ENCODE measurements at regions not wholly inside any gene's neighbourhood (a gene's known extent, or its start where the extent isn't known, plus 50 kb on each side); places are given as distances from the start of the nearest gene placed in this dataset.
A peak's percentile ranks its signal among the peaks of the same experiment; 100 is the strongest.
"Not testable (repeated sequence)": the region's sequence is repeated elsewhere in the genome, so short reads cannot be mapped to it uniquely, and the experiment has no call there.

DNA sequence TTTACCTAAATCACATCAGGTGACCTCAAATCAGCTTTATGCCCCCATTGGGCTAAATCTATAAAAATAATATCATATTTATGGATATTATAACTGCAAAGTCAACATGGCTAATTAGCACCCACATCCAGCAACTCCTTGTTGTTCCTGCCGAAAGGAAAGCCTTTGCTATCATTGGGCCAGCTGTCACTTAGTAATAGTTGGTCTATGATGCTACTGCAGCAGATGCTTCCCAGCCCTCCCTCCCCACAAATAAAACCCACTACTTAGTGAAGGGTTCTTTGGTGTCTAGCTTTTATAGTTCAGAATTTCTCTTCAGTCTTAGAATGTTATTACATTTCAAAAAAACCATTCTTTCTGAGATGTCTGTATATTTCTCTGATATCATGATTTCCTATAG is 116.9 kb upstream of the ENPEP start:
- no peak for DNase-seq

DNA sequence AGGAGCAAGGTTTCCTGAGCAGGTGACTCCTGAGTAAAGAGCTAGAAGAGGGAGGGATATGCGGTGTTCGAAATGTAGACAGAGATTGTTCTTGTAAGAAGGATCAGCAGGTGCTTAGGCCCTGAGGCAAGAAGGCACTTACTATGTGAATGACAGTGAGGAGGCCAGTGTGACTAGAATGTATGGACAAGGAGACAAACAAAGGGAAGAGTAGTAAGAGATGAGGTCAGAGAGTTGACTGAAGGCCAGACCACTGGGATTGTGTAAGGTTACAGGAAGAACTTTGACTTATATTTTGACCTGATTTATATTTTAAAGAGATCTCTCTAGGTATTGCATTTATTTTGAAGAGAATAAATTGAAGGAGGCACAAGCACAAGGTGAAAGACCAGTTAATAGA is 118.4 kb upstream of the ENPEP start:
- DNase-seq, result no peak

DNA sequence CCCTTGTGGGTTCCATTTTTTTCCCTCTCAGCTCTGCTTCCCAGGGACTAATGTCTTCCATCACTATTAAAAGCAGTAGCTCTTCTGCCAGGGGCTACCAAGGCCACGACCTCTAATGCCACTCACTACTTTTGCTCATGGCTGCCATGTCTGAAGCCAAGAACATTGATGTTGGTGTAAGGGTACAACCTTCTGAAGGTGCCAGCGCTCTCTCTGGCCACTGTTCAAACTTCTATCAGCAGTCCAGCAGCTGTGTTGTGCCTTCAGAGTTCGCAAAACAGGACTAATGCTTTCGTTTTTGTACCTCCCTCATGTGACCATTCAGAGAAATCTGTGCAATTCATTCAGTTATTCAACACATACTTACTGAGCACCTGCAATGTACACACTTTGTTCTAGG is 121.5 kb upstream of the ENPEP start:
- DNase-seq, result no peak

DNA sequence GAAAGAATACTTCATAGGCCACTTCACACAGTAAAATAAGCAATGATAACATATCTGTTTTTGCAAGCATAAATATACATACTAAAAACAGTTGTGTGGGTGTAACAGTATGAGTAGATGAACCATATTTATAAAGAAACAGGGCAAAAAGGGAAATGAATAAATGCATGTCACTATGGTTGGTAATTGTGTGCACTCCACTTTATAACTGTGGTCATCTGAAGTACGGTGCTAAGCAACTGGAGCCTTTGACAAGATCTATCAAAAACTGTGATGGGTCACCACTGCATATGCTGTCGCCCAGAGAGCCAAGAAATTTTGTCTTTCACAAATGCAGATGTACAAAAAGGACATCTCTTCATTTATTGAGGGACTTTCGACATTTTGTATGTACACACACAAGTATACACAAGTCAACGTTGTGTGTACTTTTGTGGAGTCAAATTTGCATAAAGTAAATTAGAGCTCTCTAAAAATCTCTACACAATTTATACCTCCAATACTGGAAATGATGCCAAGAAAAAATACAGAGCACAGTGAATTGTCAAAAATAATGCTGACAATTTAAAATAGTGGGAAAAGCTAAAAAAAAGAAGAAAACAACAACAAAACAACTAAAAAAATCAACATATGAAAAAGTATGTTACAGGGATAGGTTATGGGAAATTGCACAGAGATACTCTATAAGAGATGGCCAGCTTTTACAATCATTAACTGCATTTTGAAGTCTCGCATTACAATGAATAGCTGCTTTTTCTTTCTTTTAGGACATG is 123.1 kb upstream of the ENPEP start:
- DNase-seq, result no peak

DNA sequence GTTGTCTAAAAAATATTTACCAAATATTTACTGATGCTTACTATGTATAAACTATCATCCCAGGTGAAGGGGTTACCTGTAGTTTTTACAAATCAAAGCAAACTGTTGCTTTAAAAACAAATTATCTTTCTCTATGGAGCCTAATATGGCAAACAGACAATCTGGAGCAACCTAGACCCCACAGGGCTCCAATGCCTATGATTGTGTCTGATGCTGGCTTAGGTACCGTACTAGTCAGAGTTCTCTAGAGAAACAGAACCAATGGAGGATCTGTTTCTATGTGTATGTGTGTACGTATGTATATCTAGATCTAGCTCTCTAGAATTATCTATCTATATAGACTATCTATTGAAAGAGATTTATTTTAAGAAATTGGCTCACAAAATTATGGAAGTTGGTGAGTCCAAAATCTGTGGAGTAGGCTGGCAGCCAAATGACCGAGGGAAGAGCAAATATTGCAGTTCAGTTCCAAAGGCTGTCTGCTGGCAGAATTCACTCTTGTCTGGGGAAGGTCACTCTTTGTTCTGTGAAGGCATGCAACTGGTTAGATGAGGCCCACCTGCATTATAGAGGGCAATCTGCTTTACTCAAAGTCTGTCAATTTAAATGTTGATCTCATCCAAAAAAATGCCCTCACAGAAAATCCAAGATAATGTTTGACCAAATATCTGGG is 127.1 kb upstream of the ENPEP start:
- DNase-seq, result no peak

DNA sequence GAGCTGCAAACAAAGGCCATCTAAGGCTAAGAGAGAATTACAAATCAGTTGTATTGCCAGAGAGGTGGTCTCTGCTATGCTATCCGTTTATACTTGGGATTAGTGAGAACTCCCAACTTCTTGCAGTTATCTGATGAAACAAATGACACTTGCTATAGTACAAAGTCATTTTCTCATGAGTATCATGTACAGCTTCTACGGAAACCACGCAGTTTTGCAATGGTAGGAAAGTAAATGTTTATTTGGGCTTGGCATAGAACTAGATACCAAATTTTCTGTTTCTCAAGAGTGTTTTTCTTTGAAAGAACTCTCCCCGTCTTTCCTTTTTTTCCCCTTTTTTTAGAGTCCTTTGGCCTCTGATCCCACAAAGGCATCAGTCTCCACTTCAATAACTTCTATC is 128.2 kb upstream of the ENPEP start:
- no peak for DNase-seq

DNA sequence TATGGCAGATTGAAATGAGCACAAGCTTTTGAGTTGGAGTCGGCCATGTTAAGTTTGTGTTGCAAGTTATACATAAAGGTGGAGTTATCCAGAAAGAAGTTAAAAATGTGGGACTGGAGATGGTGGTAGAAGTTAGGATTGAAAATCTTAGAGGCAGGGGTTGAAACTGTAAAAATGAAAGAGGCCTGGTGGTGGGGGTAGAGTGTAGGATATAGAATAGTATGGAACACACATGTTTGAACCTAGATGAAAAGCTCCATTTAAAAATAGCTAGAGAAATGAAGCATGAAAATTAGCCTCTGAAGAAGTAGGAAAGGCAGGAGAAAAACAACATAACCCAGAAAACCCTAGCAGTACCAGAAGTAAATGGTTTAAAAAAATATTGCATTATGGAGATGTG is 131.8 kb upstream of the ENPEP start:
- peak; percentile 32 for DNase-seq

DNA sequence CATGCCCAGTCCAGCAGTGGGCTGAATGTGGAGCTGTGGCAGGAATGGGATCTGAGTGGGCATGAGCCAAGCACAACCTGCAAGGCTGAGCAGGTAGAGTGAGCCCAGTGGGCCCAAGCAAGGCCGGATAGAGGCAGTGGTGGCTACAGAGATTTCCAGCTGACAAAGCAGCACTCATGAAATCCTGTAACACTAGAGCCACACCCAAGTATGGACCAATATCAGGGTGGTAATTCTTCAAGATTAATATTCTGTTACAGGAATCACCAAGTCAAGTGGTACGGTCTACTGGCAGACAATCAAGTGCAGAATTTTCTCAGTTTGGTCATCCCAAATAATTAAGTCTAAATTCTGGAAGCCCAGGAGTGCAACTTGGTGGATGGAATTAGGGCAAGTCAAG is 132.4 kb upstream of the ENPEP start:
- no peak for DNase-seq

DNA sequence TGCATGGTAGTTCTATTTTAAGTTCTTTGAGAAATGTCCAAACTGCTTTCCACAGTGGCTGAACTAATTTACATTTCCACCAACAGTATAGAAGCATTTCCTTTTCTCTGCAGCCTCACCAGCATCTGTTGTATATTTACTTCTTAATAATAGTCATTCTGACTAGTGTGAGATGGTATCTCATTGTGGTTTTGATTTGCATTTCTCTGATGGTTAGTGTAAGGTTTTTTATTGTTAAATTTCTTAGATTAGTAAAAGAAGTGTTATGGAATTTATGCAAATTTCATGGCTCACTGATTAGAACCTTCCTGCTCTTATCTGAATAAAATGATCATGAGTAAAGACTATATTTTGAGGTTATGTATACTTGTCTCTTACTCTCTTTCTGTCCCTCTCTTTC is 134.8 kb upstream of the ENPEP start:
- peak; percentile 21 for DNase-seq

DNA sequence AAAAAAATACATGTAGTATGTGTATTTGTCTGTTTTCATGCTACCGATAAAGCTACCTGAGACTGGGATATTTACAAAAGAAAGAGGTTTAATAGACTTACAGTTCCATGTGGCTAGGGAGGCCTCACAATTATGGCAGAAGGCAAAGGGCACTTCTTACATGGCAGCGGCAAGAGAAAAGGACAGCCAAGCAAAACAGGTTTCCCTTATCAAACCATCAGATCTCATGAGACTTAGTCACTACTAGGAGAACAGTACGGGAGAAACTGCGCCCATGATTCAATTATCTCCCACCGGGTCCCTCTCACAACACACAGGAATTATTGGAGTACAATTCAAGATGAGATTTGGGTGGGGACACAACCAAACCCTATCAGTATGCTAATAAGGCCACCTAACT is 137.0 kb upstream of the ELOVL6 start:
- DNase-seq, result no peak

DNA sequence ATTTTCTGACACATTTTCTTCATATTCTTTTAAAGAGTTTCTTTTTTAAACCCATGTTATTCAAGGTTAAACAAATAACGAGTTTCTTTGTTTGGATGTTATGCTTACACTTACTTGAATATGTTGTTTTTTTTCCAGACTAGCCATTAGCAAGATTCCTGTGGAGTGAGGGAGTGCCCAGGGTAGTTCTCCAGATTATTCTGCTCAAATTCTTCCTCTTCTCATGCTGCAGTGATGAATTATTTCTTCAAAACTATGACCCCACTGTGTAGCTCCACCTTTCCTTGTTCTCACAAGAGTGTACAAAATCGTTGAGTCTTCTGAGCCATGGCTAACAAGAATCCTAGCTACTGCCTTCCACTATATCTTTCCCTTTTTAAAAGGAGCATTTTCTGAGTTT is 134.1 kb upstream of the ELOVL6 start:
- no peak for DNase-seq

DNA sequence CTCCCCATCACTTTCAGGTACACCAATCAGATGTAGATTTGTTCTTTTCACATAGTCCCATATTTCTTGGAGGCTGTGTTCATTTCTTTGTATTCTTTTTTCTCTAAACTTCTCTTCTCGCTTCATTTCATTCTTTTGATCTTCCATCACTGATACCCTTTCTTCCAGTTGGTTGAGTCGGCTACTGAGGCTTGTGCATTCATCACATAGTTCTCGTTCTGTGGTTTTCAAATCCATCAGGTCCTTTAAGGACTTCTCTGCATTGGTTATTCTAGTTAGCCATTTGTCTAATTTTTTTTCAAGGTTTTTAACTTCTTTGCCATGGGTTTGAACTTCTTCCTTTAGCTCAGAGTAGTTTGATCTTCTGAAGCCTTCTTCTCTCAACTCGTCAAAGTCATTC is 128.0 kb upstream of the ELOVL6 start:
- not testable (repeated sequence) for DNase-seq

DNA sequence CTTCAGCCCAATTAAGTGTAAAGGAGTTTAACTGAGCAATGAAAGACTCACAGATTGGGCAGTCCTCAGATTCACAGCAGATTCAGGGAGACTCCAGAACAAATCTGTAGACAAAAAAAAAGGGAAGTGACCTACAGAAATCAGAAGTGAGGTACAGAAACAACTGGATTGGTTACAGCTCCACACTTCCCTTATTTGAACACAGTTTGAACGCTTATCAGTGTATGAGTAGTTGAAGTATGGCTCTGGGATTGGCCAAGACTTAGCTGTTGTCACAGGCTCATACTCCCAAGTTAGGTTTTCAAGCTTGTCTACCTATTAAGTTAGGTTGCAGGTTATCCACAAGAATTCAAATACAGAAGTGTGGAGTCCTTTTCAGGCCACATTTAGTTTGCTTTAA is 112.4 kb upstream of the ELOVL6 start:
- no peak for DNase-seq

DNA sequence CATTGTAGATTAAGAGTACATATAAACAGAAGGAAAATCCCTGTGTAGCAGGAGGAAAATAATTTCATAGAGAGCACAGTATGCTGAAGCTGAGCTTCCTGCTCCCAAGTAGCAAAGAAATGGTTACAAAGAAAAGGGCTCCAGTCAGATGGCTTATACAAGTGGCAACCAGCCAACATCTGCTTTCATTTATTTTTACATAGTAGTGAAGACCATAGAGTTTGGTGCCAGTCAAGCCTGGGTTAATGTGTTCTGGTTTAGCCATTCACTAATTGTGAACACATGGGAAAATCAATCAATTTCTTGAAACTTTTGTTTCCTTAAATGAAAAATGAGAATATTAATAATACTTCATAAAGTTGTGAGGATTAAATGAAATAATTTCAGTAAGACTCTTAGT is 111.3 kb upstream of the ELOVL6 start:
- peak; percentile 88 for DNase-seq

DNA sequence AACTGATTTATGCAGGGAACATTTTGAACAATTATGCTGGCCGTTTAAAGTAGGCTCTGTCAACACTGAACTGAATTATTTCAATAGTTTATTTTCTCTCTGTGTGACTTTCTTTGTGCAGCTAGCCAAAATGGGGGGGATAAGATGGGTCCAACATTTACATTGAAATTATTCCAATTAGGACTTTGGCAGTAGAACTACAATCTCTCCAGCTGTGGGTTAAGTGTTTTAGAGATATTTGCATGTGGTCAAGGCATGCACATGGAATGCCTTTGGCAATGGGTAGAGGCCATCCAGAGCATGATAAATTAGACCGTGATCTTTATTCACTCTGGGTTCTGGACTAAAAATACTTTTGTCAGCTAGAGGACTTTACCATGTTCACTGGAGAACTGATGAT is 107.9 kb upstream of the ELOVL6 start:
- DNase-seq, result peak; percentile 61

DNA sequence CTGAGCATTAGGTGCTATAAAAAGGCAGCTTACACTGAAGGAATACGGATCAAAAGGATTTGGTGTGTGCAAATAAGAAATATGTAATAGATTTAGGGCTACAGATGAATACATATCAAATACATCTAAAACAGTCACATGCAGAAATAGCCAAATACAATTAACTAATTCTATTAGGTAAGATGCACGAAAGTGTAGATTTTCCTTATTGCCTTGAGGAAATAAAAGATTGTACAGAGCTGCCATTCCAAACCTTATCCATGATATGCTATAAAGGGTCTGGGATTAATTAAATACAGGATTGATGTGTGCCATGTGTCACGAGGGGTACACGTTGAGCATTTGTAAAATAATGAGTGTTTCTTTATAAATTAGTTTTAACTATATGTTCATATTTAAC is 107.0 kb upstream of the ELOVL6 start:
- no peak for DNase-seq

DNA sequence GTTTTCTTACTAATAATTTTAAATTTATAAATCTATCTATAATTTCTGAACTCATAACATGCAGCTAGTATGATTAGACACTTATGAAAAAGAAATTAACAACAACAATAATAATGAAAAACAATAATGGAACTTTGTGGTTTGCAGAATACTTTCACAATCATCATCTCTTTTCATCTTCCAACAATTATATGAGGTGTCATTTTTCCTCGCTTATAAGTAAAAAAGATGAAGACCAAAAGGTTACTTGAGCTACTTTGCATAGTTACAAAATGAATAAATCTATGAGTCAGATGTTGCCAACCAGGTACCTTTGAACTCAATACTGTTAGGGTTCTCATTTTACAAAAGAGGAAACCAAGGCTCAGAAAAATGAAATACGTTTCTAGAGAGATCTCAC is 98.5 kb upstream of the ELOVL6 start:
- no peak for DNase-seq

DNA sequence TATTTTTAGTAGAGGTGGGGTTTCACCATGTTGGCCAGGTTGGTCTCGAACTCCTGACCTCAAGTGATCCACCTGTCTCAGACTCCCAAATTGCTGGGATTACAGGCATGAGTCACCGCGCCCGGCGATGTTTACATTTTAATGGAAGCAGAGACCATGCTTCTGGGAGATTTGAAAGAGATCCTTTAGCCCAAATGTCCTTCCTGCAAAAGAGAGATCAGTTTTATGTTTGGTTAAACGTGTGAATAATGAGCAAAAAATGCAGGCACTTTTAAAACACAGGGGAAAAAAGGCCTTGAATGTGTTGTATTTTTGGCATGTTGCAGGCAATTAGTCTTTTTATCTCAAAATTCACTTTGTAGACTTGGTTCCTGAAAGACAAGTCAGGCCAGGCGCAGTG is 95.8 kb upstream of the ELOVL6 start:
- peak; percentile 22 for DNase-seq

DNA sequence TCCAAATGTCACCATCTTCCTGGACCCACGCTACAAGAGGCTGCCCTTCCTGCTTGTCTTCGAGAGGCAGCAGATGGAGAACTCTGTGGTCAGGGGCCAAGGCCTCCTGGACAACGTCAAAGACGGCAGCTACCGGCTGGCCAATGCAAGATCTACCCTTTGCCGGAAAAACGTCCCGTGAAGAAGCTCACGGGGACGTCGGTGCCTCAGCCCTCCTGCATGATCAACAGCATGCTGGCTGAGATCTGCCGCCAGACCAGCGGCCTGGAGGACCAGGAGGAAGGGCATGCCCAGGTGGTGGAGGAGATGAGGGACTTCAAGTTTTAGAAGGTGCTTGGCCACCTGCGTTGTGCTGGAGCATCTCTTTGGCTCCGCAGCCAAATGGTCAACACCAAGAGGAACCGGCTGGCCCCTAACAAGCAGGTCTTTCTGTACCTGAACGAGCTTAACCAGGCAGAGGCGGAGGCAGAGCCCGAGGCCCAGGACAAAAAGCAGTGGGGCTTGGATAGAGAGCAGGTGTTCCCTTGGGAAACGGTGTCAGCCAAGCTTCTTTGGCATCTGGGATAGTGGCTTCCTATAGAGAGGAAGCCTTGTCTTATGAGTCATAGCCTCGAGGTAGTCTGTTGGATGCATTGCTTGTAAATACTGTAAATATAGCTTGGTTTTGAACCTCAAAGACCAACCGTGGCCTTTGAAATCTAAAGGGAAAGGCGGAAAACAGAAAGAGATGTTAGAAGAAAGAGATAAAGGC is 94.8 kb upstream of the ELOVL6 start:
- DNase-seq, result no peak

DNA sequence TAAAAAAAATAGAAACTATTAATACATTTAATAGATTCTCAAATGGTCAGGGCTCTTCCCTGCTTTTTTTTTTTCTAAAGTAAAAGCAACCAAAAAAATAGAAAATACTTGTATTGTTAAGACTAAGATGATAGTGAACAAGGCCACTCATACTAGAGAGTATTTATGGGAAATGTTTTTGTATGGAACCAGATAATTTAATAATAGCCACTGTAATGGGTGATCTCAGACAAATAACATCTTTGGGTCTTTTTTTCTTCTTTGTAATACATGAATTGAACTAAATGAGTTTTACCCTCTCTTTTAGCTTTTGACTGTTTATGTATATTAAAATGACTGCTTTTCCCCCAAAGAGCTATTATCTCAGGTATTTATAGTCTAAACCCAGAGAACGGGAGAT is 92.1 kb upstream of the ELOVL6 start:
- DNase-seq, result no peak

DNA sequence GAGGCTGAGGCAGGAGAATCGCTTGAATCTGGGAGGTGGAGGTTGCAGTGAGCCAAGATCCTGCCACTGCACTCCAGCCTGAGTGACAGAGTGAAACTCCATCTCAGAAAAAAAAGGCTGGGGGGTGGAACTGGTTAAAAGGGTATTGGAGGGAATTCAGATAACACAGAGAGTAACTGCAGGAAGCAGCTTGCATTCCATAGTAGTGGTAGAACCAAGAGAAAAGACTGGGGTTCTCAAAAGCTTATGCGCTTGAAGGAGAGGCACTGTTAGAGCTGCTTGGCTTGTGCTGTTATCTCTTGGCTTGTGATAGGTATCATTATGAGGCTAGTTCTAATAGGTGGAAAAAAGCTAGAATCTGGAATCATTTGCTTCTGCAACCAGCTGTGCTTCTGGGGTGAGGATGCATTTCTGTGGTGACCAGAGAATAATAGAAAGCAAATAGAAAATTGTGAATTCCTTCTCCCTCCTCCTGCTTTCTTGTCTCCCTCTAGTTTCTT is 91.2 kb upstream of the ELOVL6 start:
- no peak for DNase-seq

DNA sequence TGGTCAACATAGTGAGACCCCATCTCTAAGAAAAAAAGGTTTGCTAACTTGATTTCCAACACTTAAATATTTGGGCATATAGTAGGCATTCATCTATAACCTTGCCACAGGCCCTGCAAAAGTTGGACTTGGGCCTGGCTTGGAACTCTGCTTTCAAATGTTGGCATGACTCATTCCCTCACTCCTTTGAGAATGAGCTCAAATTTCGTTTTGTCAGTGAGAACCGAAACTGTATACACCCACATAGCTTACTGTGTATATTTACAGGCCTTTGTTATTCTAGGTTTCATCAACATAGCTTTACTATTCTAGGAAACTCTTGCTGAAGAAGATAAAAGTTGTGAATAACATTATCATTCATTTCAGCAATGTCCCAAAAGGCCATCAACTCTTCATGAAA is 88.7 kb upstream of the ELOVL6 start:
- peak; percentile 56 for DNase-seq

DNA sequence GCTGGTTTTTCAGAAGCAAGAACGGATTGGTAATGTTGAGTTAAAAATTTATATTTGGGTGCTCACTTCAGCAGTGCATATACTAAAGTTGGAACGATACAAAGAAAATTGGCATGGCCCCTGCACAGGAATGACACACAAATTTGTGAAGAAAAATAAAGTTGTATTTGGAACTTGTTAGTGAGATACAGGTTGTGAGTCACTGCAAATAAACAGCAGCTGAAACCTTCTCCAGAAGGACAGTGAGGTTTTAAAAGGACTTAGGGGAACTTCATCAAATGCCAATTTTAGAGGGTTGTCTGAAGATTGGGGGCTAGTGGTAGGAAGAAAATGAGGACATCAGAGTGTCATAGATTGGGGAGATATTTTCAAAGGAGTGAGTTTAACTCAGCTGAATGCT is 79.7 kb upstream of the ELOVL6 start:
- no peak for DNase-seq

DNA sequence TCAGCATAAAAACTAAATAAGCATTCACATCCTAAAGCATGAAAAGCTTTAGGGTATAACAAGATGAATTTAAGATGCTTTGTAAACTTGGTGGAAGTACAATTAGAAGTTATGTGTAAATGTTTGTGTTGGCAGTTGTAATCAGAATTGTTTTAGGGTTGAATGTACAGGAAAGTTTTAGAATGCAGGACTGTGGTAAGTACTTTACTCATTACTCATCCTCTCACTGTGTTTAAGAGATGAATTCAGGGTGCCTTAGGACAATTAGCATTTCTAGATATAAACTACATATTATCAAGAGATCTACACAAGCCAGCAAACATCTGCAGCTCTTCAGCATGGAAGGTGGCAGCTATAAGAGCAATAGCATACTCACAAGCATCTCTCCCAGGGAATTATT is 77.5 kb upstream of the ELOVL6 start:
- peak; percentile 54 for DNase-seq

Measured in fibroblast of upper back skin (primary cell).